ENCODE measurements at regions not wholly inside any gene's neighbourhood (a gene's known extent, or its start where the extent isn't known, plus 50 kb on each side); places are given as distances from the start of the nearest gene placed in this dataset.
"Not testable (repeated sequence)": the region's sequence is repeated elsewhere in the genome, so short reads cannot be mapped to it uniquely, and the experiment has no call there.

DNA sequence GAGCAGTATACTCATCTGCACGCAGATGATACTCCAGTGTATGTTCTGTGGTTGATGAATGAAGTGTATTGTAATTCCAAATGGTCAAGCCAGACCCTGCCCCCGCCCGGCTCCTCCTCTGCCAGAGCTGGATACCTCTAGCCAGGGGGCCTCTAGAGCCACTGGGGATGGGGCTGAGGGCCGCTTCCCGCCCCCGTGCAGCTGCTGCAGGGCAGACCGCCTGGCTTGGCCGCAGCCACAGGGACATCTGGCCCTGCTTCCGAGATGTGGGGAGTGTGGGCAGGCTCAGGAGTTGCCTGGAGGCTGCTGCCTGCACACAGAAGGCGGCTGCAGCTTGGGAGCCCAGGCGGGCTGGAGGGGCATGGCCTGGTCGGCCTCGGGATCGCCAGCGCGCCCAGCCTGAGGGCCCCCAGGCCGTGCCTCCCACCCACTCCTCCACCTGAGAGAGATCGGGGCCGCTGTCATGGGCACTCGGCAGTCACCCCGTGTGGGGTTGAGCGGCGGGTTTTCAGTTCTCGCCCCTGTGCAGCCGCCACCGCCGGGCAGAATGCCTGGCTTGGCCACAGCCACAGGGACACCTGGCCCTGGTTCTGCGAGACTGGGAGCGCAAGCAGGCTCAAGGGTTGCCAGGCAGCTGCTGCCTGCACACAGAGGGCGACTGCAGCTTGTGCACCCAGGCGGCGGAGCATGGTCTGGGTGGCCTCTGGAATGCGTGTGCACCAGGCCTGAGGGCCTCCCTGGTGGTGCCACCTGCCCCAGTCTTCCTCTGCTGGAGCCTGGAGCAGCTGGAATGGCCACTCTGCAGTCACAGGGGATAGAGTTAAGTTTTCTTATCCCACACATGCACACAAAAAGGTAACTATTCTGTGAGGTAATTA lies 1643.7 kb downstream of the SPATA31A7 start:
- H3K27ac ChIP-seq: not testable (repeated sequence)

DNA sequence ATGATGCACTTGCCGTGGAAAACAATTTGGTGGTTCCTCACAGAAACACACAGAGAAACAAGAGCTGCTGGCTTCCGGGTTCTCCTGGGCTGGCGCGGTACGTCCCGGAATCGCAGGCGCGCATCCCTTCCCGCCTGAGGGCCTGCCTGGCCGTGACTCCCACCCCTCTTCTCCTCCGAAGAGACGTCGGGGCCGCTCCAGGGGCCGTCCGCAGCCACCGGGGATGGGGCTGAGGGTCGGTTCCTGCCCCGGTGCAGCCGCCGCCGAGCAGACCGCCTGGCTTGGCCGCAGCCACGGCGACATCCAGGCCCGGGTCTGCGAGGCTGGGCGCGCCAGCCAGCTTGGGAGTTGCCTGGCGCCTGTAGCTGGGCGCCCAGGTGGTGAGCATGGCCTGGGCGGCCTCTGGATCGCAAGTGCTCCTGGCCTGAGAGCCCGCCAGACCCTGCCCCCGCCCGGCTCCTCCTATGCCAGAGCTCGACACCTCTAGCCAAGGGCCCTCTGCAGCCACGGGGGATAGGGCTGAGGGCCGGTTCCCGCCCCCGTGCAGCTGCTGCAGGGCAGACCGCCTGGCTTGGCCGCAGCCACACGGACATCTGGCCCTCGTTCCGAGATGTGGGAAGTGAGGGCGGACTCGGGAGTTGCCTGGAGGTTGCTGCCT lies 1647.5 kb downstream of the SPATA31A7 start:
- H3K27ac ChIP-seq: peak overlapping the region; percentile 76

DNA sequence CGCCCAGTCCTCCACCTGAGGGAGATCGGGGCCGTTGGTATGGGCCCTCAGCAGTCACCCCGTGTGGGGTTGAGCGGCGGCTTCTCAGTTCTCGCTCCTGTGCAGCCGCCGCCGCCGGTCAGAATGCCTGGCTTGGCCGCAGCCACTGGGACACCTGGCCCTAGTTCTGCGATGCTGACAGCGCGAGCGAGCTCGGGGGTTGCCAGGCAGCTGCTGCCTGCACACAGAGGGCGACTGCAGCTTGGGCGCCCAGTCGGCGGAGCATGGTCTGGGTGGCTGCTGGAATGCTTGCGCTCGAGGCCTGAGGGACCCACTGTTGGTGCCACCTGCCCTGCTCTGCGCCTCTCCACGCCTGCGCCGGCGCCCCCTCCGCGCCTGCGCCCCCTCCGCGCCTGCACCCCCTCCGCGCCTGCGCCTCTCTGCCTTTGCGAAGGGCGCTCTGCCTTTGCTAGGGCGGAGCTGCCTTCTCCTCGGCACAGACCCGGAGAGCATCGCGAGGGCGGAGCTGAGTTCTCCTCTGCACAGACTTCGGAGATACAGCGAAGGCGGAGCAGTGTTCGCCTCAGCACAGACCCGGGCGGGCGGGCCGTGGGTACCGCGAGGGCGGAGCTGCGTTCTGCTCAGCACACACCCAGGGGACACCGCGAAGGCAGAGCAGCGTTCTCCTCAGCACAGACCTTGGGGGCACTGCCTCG lies 1648.3 kb downstream of the SPATA31A7 start:
- peak overlapping the region; percentile 76 for H3K27ac ChIP-seq

DNA sequence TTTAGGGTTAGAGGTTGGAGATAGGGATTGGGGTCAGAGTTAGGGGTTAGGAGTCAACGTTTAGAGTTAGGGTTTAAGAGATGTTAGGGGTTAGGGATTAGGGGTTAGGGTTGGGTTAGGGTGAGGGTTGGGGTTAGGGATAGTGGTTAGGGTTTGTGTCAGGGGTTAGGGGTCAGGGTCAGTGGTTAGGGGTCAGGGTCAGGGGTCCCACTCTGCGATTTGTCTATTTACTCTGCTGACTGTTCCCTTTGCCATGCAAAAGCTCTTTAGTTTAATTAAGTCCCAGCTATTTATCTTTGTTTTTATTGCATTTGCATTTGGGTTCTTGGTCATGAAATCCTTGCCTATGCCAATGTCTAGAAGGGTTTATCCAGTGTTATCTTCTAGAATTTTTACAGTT lies 1649.3 kb downstream of the SPATA31A7 start:
- not testable (repeated sequence) for H3K27ac ChIP-seq

DNA sequence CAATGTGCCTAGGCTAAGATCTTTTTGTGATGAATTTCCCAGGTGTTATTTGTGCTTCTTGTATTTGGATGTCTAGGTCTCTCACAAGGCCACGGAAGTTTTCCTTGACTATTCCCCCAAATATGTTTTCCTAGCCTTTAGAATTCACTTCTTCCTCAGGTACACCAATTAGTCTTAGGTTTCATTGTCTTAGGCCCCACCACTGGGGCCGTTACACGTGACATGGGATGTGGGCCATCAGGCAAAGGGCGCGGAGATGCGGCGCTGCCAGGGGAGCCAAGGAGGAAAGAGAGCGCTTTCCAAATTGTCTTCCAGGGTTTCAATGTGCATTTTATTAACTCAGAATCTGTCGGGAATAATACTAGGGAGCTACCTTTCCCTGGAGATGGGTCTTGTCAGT lies 1653.3 kb downstream of the SPATA31A7 start:
- not testable (repeated sequence) for H3K27ac ChIP-seq

DNA sequence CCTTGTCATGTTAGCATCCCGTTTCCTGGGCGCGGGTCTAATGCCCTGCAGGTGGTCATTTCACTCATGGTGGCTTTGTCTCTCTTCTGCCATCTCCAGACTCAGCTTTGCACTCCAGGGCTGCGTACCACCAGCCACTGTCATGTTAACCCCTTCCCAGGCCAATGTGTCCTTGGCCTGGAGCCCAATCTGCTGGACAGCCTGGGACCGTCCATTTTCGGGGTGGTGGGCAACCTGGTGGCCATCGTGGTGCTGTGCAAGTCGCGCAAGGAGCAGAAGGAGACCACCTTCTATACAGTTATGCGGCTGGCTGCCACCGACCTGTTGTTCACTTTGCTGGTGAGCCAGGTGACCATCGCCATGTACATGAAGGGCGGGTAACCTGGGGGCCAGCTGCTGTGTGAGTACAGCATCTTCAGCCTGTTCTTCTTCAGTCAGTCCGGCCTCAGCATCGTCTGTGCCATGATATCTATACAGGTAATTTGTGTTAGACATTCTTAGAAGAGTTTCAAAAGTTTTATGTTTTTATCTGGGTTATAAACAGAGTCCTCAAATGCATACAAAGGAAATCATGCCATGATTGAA lies 1654.0 kb downstream of the SPATA31A7 start:
- H3K27ac ChIP-seq: not testable (repeated sequence)

DNA sequence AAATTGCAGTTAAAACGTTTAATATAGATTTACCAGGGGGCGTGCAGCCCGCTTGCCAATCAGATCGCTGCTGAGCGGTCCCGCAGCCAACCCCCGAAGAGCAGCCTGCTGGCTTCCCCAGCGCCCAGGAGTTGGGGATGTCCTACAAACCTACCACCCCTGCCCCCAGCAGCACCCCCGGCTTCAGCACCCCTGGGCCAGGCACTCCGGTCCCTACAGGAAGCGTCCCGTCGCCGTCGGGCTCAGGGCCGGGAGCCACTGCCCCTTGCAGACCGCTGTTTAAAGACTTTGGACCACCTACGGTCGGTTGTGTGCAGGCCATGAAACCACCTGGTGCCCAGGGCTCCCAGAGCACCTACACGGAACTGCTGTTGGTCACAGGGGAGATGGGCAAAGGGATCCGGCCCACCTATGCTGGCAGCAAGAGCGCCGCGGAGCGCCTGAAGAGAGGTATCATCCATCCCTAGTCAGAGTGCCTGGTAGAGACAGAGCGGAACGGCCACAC lies 1654.9 kb downstream of the SPATA31A7 start:
- not testable (repeated sequence) for H3K27ac ChIP-seq

DNA sequence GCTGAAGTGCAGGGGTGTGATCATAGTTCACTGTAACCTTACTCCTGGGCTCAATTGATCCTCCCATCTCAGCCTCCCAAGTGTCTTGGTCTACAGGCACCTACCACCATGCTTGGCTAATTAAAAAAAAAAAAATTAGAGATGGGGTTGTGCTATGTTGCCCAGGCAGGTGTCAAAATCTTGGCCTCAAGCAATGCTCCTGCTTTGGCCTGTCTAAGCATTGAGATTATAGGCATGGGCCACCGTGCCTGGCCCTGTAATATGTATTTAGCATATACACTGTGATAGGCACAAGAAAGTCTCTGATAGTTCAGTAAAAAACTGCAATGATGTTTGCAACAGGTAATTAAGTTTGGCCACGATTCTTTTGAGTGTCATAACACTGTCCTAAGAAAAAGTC lies 1658.4 kb downstream of the SPATA31A7 start:
- not testable (repeated sequence) for H3K27ac ChIP-seq

DNA sequence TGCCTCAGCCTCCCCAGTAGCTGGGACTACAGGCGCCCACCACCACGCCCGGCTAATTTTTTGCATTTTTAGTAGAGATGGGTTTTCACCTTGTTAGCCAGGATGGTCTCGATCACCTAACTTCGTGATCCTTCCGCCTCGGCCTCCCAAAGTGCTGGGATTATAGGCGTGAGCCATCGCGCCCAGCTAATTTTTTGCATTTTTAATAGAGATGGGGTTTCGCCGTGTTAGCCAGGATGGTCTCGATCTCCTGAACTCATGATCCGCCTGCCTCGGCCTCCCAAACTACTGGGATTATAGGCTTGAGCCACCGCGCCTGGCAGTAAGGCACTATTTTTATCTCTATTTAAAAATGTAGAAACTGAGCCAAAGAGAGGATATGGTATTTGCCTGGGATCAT lies 1660.2 kb downstream of the SPATA31A7 start:
- not testable (repeated sequence) for H3K27ac ChIP-seq

DNA sequence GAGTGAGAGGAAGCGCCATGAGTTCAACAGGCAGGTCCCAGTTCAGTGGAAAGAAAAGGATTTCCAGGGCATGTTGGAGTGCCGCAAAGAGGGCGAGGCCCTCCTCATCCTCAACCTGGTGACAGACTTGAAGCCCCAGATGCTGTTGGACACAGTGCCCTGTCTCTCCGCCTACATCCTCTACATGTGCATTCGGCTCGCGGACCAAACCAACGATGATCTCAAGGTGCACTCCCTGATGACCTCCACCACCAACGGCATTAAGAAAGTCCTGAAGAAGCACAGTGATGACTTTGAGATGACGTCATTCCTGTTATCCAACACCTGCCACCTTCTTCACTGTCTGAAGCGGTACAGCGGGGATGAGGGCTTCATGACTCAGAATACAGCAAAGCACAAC lies 1667.4 kb downstream of the SPATA31A7 start:
- not testable (repeated sequence) for H3K27ac ChIP-seq

DNA sequence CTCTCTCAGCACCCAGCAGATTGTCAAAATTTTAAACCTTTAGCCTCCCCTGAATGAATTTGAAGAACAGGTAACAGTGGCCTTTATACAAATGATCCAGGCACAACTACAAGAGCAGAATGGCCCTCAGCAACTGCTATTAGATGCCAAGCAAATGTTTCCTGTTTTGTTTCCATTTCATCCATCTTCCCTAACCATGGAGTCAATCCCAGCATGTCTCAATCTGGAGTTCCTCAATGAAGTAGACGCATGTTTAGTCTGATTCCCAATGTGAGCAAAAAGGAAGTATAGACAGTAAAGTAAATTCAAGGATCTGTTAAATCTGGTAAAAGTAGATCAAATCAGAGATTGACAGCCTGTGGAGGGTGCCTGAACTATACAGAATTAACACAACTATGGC lies 1668.4 kb downstream of the SPATA31A7 start:
- not testable (repeated sequence) for H3K27ac ChIP-seq

DNA sequence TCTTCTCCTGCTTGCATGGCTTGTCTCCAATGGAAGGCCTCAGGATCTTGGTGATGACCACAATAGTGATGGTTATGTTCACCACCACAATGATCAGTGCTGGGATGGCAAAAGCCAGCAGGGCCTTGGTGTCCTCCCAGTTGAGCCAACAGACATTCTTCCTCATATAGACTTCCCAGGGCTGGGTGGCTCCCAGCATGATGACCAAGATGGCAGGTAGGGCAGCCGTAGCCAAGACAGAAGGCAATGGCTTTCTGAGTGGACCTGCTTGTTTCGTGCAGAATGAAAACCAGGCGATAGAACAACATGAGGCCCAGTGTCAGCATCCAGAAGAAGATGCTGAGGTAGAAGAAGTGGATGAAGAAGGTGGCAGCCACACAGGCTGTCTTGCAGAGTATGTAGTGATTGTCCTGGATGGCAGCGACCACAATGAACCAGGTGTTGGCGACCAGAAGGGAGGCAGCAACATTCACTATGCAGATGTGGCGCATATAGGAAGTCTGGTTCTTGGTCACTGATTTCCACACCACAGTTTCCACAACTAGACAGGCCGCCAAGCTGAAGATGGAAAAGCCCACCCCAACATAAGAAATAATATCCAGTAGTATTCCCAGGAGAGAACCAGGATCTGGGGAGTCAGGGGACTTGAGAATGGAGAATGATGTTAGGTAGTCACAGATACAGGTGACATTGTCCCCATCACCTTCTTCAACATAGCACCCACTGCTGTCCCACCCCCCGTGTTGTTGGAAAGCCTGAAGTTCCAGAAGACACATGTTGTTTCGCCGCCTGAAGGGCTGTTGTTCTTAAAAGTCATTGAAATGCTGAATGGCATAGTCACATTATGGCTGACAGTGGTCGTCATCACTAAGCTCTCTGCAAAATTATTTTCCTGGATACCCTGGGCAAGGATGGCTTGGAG lies 1671.4 kb downstream of the SPATA31A7 start:
- not testable (repeated sequence) for H3K27ac ChIP-seq

DNA sequence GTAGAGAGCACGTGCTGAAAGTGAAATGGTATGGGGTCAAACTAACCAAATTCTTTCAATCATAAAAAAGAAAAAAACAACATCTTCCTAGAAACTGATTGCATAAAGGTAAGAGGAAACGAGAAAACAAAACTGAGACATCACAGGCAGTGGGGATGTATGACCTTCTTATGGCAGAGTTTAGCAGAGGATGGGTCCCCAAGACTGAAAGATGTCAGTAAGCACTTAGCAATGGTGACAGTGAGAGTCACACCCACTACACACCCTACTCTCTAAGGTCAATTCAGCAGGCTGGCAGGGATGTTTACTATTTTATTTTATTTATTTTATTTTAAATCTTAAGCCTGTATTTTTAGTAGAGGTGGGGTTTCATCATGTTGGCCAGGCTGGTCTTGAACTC lies 1672.3 kb downstream of the SPATA31A7 start:
- H3K27ac ChIP-seq: not testable (repeated sequence)

DNA sequence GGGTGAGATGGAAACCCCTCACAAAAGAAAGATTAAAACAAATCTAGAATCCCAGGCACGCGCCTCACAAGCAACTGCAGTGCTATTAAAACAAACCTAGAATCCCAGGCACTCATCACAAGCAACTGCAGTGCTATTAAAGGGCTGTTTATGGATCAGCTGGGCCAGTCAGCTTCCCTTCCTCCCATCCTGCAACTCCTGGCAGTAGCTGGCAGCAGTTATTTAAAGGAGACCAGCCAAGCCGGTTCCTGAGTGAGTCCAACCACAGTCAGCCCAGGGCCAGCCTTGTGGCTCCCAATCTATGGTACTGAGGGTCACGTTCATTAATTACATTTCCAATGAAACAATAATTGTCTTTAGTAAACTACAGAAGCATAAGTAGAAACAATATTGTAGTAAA lies 1673.5 kb downstream of the SPATA31A7 start:
- H3K27ac ChIP-seq: not testable (repeated sequence)

DNA sequence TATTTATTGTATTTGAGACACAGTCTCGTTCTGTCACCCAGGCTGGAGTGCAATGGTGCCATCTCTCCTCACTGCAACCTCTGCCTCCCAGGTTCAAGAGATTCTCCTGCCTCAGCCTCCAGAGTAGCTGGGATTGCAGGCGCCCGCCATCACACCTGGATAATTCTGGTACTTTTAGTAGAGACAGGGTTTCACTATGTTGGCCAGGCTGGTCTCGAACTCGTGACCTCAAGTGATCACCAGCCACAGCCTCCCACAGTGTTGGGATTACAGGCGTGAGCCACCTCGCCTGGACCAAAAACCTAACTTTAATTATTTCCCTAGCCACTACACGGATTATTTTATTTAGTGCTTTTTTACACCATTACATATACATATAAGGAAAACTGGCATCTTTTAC lies 1674.0 kb downstream of the SPATA31A7 start:
- not testable (repeated sequence) for H3K27ac ChIP-seq

DNA sequence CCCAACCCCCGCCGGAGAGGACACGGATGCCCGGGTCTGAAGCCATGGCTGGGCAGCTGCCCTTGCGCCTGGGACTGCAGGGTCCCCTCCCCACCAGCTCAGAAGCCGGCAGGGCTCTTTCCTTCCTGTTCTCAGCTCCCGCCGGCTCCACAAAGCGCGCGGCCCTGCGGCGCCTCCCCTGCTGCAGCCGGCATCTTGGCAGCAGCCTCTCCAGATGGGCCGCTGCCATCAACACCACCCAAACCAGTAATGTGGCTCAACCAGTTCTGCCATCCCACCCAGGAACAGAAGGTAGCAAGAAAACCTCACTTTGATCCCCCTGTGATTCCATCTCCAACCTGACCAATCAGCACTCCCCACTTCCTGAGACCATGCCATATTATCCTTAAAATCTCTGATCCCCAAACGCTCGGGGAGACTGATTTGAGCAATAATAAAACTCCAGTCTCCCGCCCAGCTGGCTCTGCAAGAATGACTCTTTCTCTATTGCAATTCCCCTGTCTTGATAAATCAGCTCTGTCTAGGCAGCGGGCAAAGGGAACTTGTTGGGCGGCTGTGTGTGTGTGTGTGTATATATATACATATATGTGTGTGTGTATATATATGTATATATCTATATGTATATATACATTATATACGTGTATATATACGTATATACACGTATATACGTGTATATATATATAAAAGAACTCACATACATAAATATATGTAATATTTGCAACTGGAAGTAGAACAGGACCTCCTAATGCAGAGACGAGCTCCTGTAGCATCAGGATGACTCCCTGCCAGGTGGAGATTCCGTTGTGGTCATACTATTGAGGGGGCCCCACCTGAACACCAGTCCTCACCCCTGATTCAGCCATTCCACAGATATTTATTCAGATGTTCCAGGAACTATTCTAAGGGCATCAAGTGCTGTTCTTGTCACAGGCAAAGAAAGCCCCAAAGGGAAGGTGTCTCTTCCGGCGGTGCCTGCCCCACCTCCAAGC lies 1674.9 kb downstream of the SPATA31A7 start:
- not testable (repeated sequence) for H3K27ac ChIP-seq

DNA sequence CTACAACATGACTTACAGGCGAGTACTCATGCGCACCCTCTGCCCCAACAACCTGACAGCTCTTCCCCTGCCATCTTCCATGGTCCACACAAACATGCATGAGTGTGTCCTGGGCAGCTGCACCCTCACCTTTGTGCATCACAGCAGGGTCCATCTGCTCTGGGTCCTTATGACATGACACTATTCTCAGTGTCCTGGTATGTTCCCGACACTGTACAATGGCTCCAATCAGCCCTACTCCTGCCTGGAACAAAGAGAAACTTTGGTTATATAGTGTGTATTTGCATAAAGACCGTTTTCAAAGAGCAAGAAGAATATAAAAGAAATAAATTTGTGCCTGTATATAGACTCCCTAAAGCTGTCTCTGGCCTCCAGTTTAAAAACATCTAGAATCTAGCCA lies 1679.2 kb downstream of the SPATA31A7 start:
- H3K27ac ChIP-seq: not testable (repeated sequence)

DNA sequence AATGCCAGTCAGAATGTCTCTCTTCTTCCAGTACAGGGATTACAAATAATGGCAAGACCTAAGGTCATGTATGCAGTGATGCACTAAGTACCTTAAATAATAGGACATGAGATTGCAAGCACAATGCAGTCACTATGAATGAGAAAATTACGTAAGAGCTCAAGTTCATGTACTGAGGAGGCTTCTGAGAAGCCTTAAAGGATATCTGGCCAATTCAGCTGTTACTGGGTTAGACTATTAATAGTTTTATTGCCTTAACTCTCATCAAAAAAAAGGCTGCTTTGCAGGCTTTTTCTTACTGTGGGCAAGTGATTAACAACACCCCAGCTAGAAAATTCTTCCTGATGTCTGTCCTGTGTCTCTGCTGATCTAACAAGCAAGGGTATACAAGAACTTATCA lies 1681.9 kb downstream of the SPATA31A7 start:
- not testable (repeated sequence) for H3K27ac ChIP-seq

DNA sequence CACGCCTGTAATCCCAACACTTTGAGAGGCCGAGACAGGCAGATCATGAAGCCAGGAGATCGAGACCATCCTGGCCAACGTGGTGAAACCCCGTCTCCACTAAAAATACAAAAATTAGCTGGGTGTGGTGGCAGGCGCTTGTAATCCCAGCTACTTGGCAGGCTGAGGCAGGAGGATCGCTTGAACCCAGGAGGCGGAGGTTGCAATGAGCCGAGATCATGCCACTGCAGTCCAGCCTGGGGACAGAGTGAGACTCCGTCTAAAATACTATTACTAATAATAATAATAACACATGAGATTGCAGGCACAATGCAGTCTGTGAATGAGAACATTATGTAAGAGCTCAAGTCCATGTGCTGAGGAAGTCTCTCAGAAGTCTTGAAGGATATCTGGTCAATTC lies 1684.4 kb downstream of the SPATA31A7 start:
- H3K27ac ChIP-seq: not testable (repeated sequence)
